HEK293 (cell line): ENCODE measurements at regions not wholly inside any gene's neighbourhood (a gene's known extent, or its start where the extent isn't known, plus 50 kb on each side); places are given as distances from the start of the nearest gene placed in this dataset.

Experiments used
- CTCF ChIA-PET: fragments of 350-600 bp; formaldehyde crosslinking; extraction: SDS; loops from one replicate; lab custom pipeline; 2021; ENCODE audit warnings: antibody characterized with exemption; lab: Yijun Ruan, JAX
- POLR2A ChIA-PET: fragments of 300-600 bp; formaldehyde crosslinking; extraction: SDS; loops from one replicate; lab custom pipeline; 2020; ENCODE audit warnings: antibody characterized with exemption, inconsistent platforms; lab: Yijun Ruan, JAX
- H3K27ac ChIP-seq: fragments of 200-500 bp; sonication (Bioruptor generic); 2 replicates; pipeline ENCODE4 v1.5.1; 2014; ENCODE audit warnings: low read depth, low read length, control low read depth, inconsistent platforms; ENCODE audit errors: extremely low read depth
- H3K36me3 ChIP-seq, 2 experiments: fragments of 200-500 bp in 1 of 2; sonication (Bioruptor generic) in 1 of 2; 1 replicate in 1 of 2; 2 replicates in 1 of 2; pipeline ENCODE4 v1.5.1; 2014 to 2017; ENCODE audit warnings: inconsistent platforms in 2 of 2, low read length in 2 of 2; ENCODE audit not compliant: control insufficient read depth in 2 of 2, insufficient read depth in 1 of 2
- H3K4me1 ChIP-seq: fragments of 200-500 bp; sonication (Bioruptor generic); 2 replicates; pipeline ENCODE4 v1.5.1; 2014; ENCODE audit warnings: mild to moderate bottlenecking, low read length, inconsistent platforms; ENCODE audit not compliant: control insufficient read depth, insufficient read depth
- H3K4me3 ChIP-seq: 2 replicates; pipeline ENCODE4 v1.5.1; 2011; ENCODE audit warnings: low read depth, mild to moderate bottlenecking, control low read depth, low read length, moderate library complexity
- H3K9me3 ChIP-seq: fragments of 200-500 bp; sonication (Bioruptor generic); 2 replicates; pipeline ENCODE4 v1.5.1; 2014; ENCODE audit warnings: low read depth, low read length, inconsistent platforms; ENCODE audit not compliant: control insufficient read depth, insufficient read depth
- BCL11A ChIP-seq: fragments of 450-650 bp; formaldehyde crosslinking; IDR thresholded peaks from 2 replicates; pipeline ENCODE4 v1.5.1; 2016; ENCODE audit warnings: low read depth, missing biosample characterization, missing genetic modification characterization
- GLI2 ChIP-seq: fragments of 450-650 bp; formaldehyde crosslinking; IDR thresholded peaks from 2 replicates; pipeline ENCODE4; 2017; ENCODE audit warnings: missing biosample characterization, missing genetic modification characterization, low read depth, borderline replicate concordance
- KLF7 ChIP-seq: fragments of 450-650 bp; formaldehyde crosslinking; IDR thresholded peaks from 2 replicates; pipeline ENCODE4 v1.5.1; 2016; ENCODE audit warnings: missing biosample characterization, missing genetic modification characterization, borderline replicate concordance
- KLF8 ChIP-seq: fragments of 450-650 bp; formaldehyde crosslinking; IDR thresholded peaks from 2 replicates; pipeline ENCODE4 v1.5.1; 2016; ENCODE audit warnings: missing biosample characterization, missing genetic modification characterization
- ZBTB20 ChIP-seq: fragments of 450-650 bp; formaldehyde crosslinking; IDR thresholded peaks from 2 replicates; pipeline ENCODE4 v1.5.1; 2016; ENCODE audit warnings: missing biosample characterization, missing genetic modification characterization
- ZFP37 ChIP-seq: fragments of 450-650 bp; formaldehyde crosslinking; IDR thresholded peaks from 2 replicates; pipeline ENCODE4 v1.5.1; 2016; ENCODE audit warnings: missing biosample characterization, missing genetic modification characterization
- ZNF10 ChIP-seq: fragments of 450-650 bp; formaldehyde crosslinking; IDR thresholded peaks from 2 replicates; pipeline ENCODE4 v1.5.1; 2017; ENCODE audit warnings: missing biosample characterization, missing genetic modification characterization
- ZNF114 ChIP-seq: fragments of 450-650 bp; formaldehyde crosslinking; IDR thresholded peaks from 2 replicates; pipeline ENCODE4 v1.5.0; 2017; ENCODE audit warnings: missing biosample characterization, missing genetic modification characterization
- ZNF19 ChIP-seq: fragments of 450-650 bp; formaldehyde crosslinking; IDR thresholded peaks from 2 replicates; pipeline ENCODE4; 2016; ENCODE audit warnings: missing biosample characterization, missing genetic modification characterization, low read depth
- ZNF202 ChIP-seq: fragments of 450-650 bp; formaldehyde crosslinking; IDR thresholded peaks from 2 replicates; pipeline ENCODE4 v1.5.1; 2016; ENCODE audit warnings: missing biosample characterization, missing genetic modification characterization, borderline replicate concordance
- ZNF214 ChIP-seq: fragments of 450-650 bp; formaldehyde crosslinking; IDR thresholded peaks from 2 replicates; pipeline ENCODE4 v1.5.1; 2017; ENCODE audit warnings: missing biosample characterization, mild to moderate bottlenecking, missing genetic modification characterization, borderline replicate concordance
- ZNF24 ChIP-seq: fragments of 450-650 bp; formaldehyde crosslinking; IDR thresholded peaks from 2 replicates; pipeline ENCODE4 v1.5.1; 2016; ENCODE audit warnings: missing biosample characterization, missing genetic modification characterization
- ZNF280D ChIP-seq: fragments of 450-650 bp; formaldehyde crosslinking; IDR thresholded peaks from 2 replicates; pipeline ENCODE4 v1.5.1; 2016; ENCODE audit warnings: missing biosample characterization, missing genetic modification characterization
- ZNF354C ChIP-seq: fragments of 450-650 bp; formaldehyde crosslinking; IDR thresholded peaks from 2 replicates; pipeline ENCODE4 v1.5.1; 2016; ENCODE audit warnings: missing biosample characterization, missing genetic modification characterization, low read depth, borderline replicate concordance
- ZNF404 ChIP-seq: fragments of 450-650 bp; formaldehyde crosslinking; IDR thresholded peaks from 2 replicates; pipeline ENCODE4 v1.5.1; 2017; ENCODE audit warnings: missing biosample characterization, missing genetic modification characterization
- ZNF48 ChIP-seq: fragments of 450-650 bp; formaldehyde crosslinking; IDR thresholded peaks from 2 replicates; pipeline ENCODE4 v1.5.1; 2016; ENCODE audit warnings: missing biosample characterization, missing genetic modification characterization
- ZNF513 ChIP-seq: fragments of 450-650 bp; IDR thresholded peaks from 2 replicates; pipeline ENCODE4 v1.5.1; 2018; ENCODE audit warnings: missing biosample characterization, missing genetic modification characterization
- ZNF521 ChIP-seq: fragments of 450-650 bp; formaldehyde crosslinking; IDR thresholded peaks from 2 replicates; pipeline ENCODE4 v1.5.1; 2017; ENCODE audit warnings: missing biosample characterization, mild to moderate bottlenecking, missing genetic modification characterization
- ZNF530 ChIP-seq: fragments of 450-650 bp; formaldehyde crosslinking; IDR thresholded peaks from 2 replicates; pipeline ENCODE4 v1.5.1; 2016; ENCODE audit warnings: low read depth, missing biosample characterization, missing genetic modification characterization
- ZNF561 ChIP-seq: fragments of 450-650 bp; IDR thresholded peaks from 2 replicates; pipeline ENCODE4 v1.5.1; 2018; ENCODE audit warnings: missing biosample characterization, missing genetic modification characterization, borderline replicate concordance
- ZNF610 ChIP-seq: fragments of 450-650 bp; formaldehyde crosslinking; IDR thresholded peaks from 2 replicates; pipeline ENCODE4 v1.5.1; 2016; ENCODE audit warnings: missing biosample characterization, missing genetic modification characterization, borderline replicate concordance
- ZNF623 ChIP-seq: fragments of 450-650 bp; formaldehyde crosslinking; IDR thresholded peaks from 2 replicates; pipeline ENCODE4 v1.5.1; 2016; ENCODE audit warnings: missing biosample characterization, missing genetic modification characterization
- ZNF768 ChIP-seq: fragments of 450-650 bp; formaldehyde crosslinking; IDR thresholded peaks from 2 replicates; pipeline ENCODE4 v1.5.1; 2018; ENCODE audit warnings: missing biosample characterization, mild to moderate bottlenecking, missing genetic modification characterization
- ZNF777 ChIP-seq: fragments of 450-650 bp; formaldehyde crosslinking; IDR thresholded peaks from 2 replicates; pipeline ENCODE4 v1.5.1; 2017; ENCODE audit warnings: missing biosample characterization, missing genetic modification characterization, borderline replicate concordance
- ZNF791 ChIP-seq: fragments of 450-650 bp; formaldehyde crosslinking; IDR thresholded peaks from 2 replicates; pipeline ENCODE4 v1.5.1; 2016; ENCODE audit warnings: missing biosample characterization, missing genetic modification characterization
- ZSCAN23 ChIP-seq: fragments of 450-650 bp; formaldehyde crosslinking; IDR thresholded peaks from 2 replicates; pipeline ENCODE4 v1.5.1; 2016; ENCODE audit warnings: missing biosample characterization, missing genetic modification characterization
- ZSCAN30 ChIP-seq: fragments of 450-650 bp; IDR thresholded peaks from 2 replicates; pipeline ENCODE4 v1.5.1; 2018; ENCODE audit warnings: missing biosample characterization, mild to moderate bottlenecking, missing genetic modification characterization, moderate library complexity
- TF ChIP-seq, protein P1 (sequence below): fragments of 450-650 bp; formaldehyde crosslinking; conservative IDR thresholded peaks from 2 replicates; pipeline ENCODE4 v1.5.1; 2016; ENCODE audit warnings: low read depth, missing biosample characterization, missing genetic modification characterization

DNA sequence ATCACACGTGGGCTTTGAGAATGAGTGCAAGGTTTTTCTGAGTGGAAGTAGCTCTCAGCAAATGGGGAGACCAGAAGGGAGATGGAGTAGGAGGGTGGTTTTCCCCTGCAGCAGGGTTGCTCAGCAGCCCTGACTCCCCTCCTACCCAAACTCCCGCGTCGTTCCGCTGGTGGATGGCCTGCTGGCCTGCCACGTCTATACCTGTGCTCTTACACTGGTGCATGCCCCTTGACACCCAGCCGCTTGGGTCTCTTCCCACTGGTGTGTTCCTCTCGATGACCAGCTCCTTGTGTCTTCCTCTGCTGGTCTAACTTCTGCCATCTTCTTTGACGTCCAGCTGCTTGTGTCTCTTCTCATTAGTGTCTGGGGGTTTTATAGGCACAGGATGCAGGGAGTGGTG lies 1797.9 kb downstream of the NCAM2 start (continued):
- TF ChIP-seq ZNF354C (tag by site-specific recombination) (no peak), ZNF777 (tag by site-specific recombination) (no peak), ZNF610 (tag by site-specific recombination) (no peak), ZNF521 (tag by site-specific recombination) (no peak), GLI2 (tag by site-specific recombination) (no peak), ZNF623 (no peak), ZNF202 (tag by site-specific recombination) (no peak), ZSCAN30 (tag by site-specific recombination) (no peak), BCL11A (tag by site-specific recombination) (no peak), ZNF48 (tag by site-specific recombination) (no peak), ZNF214 (tag by site-specific recombination) (no peak), ZNF561 (tag by site-specific recombination) (no peak), ZNF791 (tag by site-specific recombination) (no peak)
- TF ChIP-seq, protein P1, sequence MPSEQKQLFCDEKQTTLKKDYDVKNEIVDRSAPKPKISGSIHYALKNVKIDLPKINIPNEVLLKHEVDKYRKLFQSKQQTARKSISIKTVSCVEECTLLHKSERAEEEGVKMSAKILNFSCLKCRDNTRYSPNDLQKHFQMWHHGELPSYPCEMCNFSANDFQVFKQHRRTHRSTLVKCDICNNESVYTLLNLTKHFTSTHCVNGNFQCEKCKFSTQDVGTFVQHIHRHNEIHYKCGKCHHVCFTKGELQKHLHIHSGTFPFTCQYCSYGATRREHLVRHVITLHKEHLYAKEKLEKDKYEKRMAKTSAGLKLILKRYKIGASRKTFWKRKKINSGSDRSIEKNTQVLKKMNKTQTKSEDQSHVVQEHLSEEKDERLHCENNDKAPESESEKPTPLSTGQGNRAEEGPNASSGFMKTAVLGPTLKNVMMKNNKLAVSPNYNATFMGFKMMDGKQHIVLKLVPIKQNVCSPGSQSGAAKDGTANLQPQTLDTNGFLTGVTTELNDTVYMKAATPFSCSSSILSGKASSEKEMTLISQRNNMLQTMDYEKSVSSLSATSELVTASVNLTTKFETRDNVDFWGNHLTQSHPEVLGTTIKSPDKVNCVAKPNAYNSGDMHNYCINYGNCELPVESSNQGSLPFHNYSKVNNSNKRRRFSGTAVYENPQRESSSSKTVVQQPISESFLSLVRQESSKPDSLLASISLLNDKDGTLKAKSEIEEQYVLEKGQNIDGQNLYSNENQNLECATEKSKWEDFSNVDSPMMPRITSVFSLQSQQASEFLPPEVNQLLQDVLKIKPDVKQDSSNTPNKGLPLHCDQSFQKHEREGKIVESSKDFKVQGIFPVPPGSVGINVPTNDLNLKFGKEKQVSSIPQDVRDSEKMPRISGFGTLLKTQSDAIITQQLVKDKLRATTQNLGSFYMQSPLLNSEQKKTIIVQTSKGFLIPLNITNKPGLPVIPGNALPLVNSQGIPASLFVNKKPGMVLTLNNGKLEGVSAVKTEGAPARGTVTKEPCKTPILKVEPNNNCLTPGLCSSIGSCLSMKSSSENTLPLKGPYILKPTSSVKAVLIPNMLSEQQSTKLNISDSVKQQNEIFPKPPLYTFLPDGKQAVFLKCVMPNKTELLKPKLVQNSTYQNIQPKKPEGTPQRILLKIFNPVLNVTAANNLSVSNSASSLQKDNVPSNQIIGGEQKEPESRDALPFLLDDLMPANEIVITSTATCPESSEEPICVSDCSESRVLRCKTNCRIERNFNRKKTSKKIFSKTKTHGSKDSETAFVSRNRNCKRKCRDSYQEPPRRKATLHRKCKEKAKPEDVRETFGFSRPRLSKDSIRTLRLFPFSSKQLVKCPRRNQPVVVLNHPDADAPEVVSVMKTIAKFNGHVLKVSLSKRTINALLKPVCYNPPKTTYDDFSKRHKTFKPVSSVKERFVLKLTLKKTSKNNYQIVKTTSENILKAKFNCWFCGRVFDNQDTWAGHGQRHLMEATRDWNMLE (tag by site-specific recombination) = no peak
- TF ChIP-seq, all 188 proteins: peak for 0

GRCh38 chr21:22804151-22804550 lies 1805.9 kb downstream of the NCAM2 start:
- TF ChIP-seq ZNF280D (tag by site-specific recombination) (no peak), ZNF24 (no peak), ZNF19 (no peak), ZSCAN23 (tag by site-specific recombination) (no peak), ZNF10 (tag by site-specific recombination) (no peak), ZNF114 (tag by site-specific recombination) (no peak), KLF7 (tag by site-specific recombination) (no peak), ZBTB20 (tag by site-specific recombination) (no peak), ZNF768 (tag by site-specific recombination) (no peak), ZNF530 (no peak), ZNF404 (tag by site-specific recombination) (no peak), ZFP37 (tag by site-specific recombination) (no peak), ZNF513 (tag by site-specific recombination) (no peak), KLF8 (tag by site-specific recombination) (no peak)
- H3K4me1 ChIP-seq = no peaks in the 10 kb centered on the region
- ChIA-PET CTCF (interaction anchor here (0.7 kb wide), 1 partner anchor 12 kb away, joined by 4 read pairs; no protein-coding TSS in a partner anchor), POLR2A (no interaction called here)
- H3K36me3 ChIP-seq = no peaks in the 10 kb centered on the region
- no peak overlapping the region for H3K27ac ChIP-seq
- H3K9me3 ChIP-seq = no peaks in the 10 kb centered on the region
- no peak overlapping the region for H3K4me3 ChIP-seq
